Hepatocyte (in vitro differentiated cells): ENCODE measurements at regions not wholly inside any gene's neighbourhood (a gene's known extent, or its start where the extent isn't known, plus 50 kb on each side); places are given as distances from the start of the nearest gene placed in this dataset.

ENCODE experiments used
- CTCF ChIP-seq: fragments of 200-600 bp; sonication (generic); IDR thresholded peaks from 2 replicates; pipeline ENCODE4 v1.5.1; 2016; ENCODE audit warnings: antibody characterized with exemption, mild to moderate bottlenecking; ENCODE audit not compliant: poor library complexity
- EZH2 ChIP-seq: fragments of 200-600 bp; sonication (generic); IDR thresholded peaks from 2 replicates; pipeline ENCODE4 v1.6.1; 2016; ENCODE audit warnings: antibody characterized with exemption, mild to moderate bottlenecking, borderline replicate concordance
- EZH2phosphoT487 ChIP-seq: fragments of 200-600 bp; sonication (generic); IDR thresholded peaks from one replicate; pipeline ENCODE4 v1.6.1; 2018; ENCODE audit warnings: antibody characterized with exemption, mild to moderate bottlenecking, low read depth, moderate library complexity; ENCODE audit not compliant: unreplicated experiment, severe bottlenecking

DNA sequence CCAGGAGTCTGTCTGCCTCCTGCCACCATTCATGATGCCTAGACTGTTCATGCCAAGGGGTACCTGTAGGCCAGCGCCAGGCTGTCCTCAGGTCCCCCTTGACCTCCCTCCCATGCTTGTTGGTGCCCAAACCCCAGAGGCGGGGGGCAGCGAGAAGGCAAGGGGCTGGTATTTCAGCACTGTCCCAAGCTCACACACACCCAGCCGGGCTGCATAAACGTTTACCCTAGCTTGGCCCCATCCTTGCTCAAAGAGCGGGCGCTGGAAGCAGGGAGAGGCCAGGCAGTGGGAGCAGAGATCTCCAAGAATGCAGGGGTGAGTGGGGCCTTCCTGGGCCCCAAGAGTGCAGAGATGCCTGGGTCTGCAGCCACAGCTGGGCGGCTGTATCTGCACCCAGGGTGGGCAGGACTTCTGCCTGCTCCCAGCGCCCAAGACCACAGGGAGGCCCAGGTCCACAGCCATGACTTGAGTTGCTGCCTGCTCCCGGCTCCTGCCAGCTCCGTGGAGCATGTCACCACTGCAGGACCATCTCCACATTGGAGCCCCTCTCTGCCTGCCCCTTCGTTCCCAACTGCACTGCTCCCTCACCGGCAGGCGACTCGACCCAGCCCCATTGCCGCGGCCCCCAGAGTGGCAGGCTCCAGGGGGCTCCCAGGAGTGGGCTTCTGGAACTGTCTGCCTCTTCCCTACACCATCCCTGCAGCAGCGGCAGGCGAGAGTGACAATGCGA, 616.6 kb downstream of the METTL4 start:
- no peak for TF ChIP-seq CTCF
- TF ChIP-seq EZH2phosphoT487 = no peak
- no peak for TF ChIP-seq EZH2
